Prostate gland (tissue), 2 donors: ENCODE measurements at regions not wholly inside any gene's neighbourhood (a gene's known extent, or its start where the extent isn't known, plus 50 kb on each side); places are given as distances from the start of the nearest gene placed in this dataset.

Source experiments
- DNase-seq: peaks from one replicate; pipeline ENCODE4 v3.0.0-alpha.2; 2019; ENCODE audit warnings: low spot score
- H3K27ac ChIP-seq, 2 donors: fragments of 200-600 bp; sonication (generic); 2 replicates each; pipeline ENCODE4 v1.5.1; 2017 to 2019
- H3K27me3 ChIP-seq: fragments of 200-600 bp; sonication (generic); replicated peaks from 2 replicates; pipeline ENCODE4 v1.5.1; 2019; ENCODE audit not compliant: insufficient read depth
- H3K36me3 ChIP-seq, 2 donors: fragments of 200-600 bp; sonication (generic); 1 replicate in 1 of 2; 2 replicates in 1 of 2; pipeline versions ENCODE4 v1.5.1 to v1.8.1; 2017 to 2019
- H3K4me1 ChIP-seq: fragments of 200-600 bp; sonication (generic); replicated peaks from 2 replicates; pipeline ENCODE4 v1.5.1; 2019
- H3K4me3 ChIP-seq, 2 donors: fragments of 200-600 bp; sonication (generic); 2 replicates each; pipeline ENCODE4 v1.5.1; 2017 to 2019
- H3K9me3 ChIP-seq: fragments of 200-600 bp; sonication (generic); 2 replicates; pipeline ENCODE4 v1.5.1; 2017
- POLR2A ChIP-seq: fragments of 450-650 bp; IDR thresholded peaks from one replicate; pipeline ENCODE4 v1.6.1; 2016; ENCODE audit warnings: antibody characterized with exemption, mild to moderate bottlenecking
- POLR2AphosphoS5 ChIP-seq: sonication (generic); formaldehyde crosslinking; IDR thresholded peaks from one replicate; pipeline ENCODE4 v1.6.1; 2017; ENCODE audit warnings: antibody characterized with exemption
- WGBS: methylation state at CpG from one replicate; pipeline ENCODE4 v1.1.5; 2018; 5-methylcytosine and 5-hydroxymethylcytosine counted together
- intact Hi-C: fragments of 100-400 bp; cut with DNase I; formaldehyde crosslinking; loops from one replicate; pipeline ENCODE4 v1.14.2; 2022
- TF ChIP-seq, protein P1 (sequence below), 4 experiments: fragments of 200-600 bp in 2 of 4; fragments of 450-650 bp in 2 of 4; sonication (generic) in 2 of 4; IDR thresholded peaks; 1 replicate in 3 of 4; 2 replicates in 1 of 4; pipeline ENCODE4 v1.5.1; 2016 to 2019; ENCODE audit warnings: antibody characterized with exemption in 4 of 4, mild to moderate bottlenecking in 2 of 4, moderate library complexity in 2 of 4

- 51% methylated on average over 4 of the region's 4 CpGs for WGBS
- DNase-seq, result no peak
- TF ChIP-seq POLR2A (no peak), POLR2AphosphoS5 (no peak)
- TF ChIP-seq, protein P1, sequence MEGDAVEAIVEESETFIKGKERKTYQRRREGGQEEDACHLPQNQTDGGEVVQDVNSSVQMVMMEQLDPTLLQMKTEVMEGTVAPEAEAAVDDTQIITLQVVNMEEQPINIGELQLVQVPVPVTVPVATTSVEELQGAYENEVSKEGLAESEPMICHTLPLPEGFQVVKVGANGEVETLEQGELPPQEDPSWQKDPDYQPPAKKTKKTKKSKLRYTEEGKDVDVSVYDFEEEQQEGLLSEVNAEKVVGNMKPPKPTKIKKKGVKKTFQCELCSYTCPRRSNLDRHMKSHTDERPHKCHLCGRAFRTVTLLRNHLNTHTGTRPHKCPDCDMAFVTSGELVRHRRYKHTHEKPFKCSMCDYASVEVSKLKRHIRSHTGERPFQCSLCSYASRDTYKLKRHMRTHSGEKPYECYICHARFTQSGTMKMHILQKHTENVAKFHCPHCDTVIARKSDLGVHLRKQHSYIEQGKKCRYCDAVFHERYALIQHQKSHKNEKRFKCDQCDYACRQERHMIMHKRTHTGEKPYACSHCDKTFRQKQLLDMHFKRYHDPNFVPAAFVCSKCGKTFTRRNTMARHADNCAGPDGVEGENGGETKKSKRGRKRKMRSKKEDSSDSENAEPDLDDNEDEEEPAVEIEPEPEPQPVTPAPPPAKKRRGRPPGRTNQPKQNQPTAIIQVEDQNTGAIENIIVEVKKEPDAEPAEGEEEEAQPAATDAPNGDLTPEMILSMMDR (IDR thresholded peaks at IDR 0.05), result no peak
- intact Hi-C loops, result no loop called here
- H3K4me3 ChIP-seq, result no peak overlapping the region
- no peaks in the 10 kb centered on the region for H3K4me1 ChIP-seq
- H3K27ac ChIP-seq, result no peak overlapping the region
- no peaks in the 10 kb centered on the region for H3K9me3 ChIP-seq
- no peaks in the 10 kb centered on the region for H3K27me3 ChIP-seq
- no peaks in the 10 kb centered on the region for H3K36me3 ChIP-seq
Measured at GRCh38 chr13:109415057-109415456, 371.3 kb downstream of the IRS2 start.

DNA sequence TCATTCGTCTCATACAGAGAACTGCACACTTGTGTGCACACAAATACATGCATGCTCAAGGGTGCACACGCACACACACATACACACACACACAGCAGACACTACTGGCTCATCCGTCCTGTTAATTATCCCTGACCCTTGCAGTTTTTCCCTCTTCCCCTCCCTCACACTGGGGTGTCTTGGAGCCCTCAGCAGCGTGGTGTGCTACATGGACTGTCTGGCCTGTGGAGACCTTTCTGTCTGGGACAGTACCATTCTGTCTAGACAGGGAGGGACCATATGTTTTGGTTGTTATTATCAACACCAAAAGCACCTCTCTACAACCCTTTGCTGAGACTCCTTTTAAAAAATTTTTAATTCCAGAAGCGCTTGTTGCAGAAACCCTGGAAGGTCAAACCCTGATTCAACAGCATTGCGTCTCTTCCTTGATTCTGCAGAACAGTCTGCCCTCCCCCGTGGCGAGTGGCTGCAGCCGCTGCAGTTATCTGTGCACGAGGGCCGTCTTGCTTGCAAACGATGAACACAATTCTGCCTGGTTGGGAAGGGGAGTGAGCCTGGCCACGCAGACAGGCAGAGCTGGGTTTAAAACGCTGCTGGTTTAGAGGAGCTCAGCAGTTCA lies 374.0 kb downstream of the IRS2 start:
- TF ChIP-seq POLR2AphosphoS5, result no peak
- no peak for TF ChIP-seq POLR2A
- TF ChIP-seq, protein P1 (IDR thresholded peaks at IDR 0.05), result no peak
- intact Hi-C loops, result no loop called here
- WGBS, result 23% methylated on average over 14 of the region's 14 CpGs
- Histone ChIP-seq H3K36me3 (no peaks in the 10 kb centered on the region), H3K27ac (no peak overlapping the region), H3K4me1 (no peaks in the 10 kb centered on the region), H3K27me3 (no peaks in the 10 kb centered on the region), H3K4me3 (no peak overlapping the region), H3K9me3 (no peaks in the 10 kb centered on the region)
- DNase-seq, result no peak

- TF ChIP-seq POLR2A (no peak), POLR2AphosphoS5 (no peak)
- TF ChIP-seq, protein P1 (IDR thresholded peaks at IDR 0.05), result no peak
- no peak overlapping the region for H3K4me3 ChIP-seq
- H3K27me3 ChIP-seq, result no peaks in the 10 kb centered on the region
- intact Hi-C loops, result no loop called here
- WGBS, result 91% methylated on average over 11 of the region's 11 CpGs
- H3K27ac ChIP-seq, result no peak overlapping the region
- no peaks in the 10 kb centered on the region for H3K9me3 ChIP-seq
- H3K4me1 ChIP-seq, result no peaks in the 10 kb centered on the region
- no peaks in the 10 kb centered on the region for H3K36me3 ChIP-seq
- no peak for DNase-seq
Measured at GRCh38 chr13:109410868-109411267, 375.5 kb downstream of the IRS2 start.

DNA sequence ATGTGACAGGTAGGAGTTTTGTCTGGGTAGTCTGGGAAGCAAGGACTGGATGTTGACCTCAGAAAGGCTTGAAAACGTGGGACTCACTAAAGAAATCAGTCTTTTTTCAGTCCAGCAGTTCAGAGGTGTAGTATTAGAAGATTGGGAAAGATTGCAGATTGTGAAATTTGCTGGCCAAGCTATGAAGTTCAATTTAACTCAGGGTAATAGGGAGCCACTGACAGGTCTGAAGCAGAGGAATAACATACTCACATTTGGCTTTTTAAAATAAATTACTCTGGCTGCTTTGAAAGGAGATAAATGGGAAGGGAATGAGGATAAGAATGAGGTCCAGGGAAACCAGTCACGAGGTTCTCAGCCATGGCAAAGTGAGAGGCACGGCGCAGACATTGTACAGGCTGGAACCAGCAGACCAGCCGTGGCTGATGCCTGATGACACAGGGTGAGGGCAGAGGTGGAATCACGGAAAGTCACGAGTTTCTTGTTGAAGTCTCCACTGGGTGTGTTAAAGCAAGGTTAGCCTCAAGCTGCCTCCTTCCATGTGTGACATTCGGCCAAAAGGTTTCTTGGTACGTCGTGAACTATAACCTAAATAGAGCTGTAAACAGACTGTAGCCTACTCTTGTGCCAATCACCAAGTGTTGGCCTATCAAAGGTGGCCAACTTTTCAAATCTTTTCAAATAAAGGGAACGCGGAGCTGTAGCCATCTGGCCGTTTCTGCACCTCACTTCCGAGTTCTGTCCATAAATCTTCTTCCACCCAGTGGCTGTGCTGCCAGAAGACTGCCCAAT lies 377.6 kb downstream of the IRS2 start:
- H3K9me3 ChIP-seq, result no peaks in the 10 kb centered on the region
- H3K4me3 ChIP-seq, result no peak overlapping the region
- TF ChIP-seq POLR2A, result no peak
- TF ChIP-seq, protein P1 (IDR thresholded peaks at IDR 0.05), result no peak
- DNase-seq, result no peak
- no peaks in the 10 kb centered on the region for H3K4me1 ChIP-seq
- H3K27me3 ChIP-seq, result no peaks in the 10 kb centered on the region
- no peak overlapping the region for H3K27ac ChIP-seq
- no peaks in the 10 kb centered on the region for H3K36me3 ChIP-seq
- intact Hi-C loops, result no loop called here
- WGBS, result 70% methylated on average over 14 of the region's 14 CpGs
